ENCODE measurements at regions not wholly inside any gene's neighbourhood (a gene's known extent, or its start where the extent isn't known, plus 50 kb on each side); places are given as distances from the start of the nearest gene placed in this dataset.

- intact Hi-C loops (cut with DNase I; ENCODE audit: low total_unique reads): no loop called here
- Histone ChIP-seq H3K27me3 (no peaks in the 10 kb centered on the region), H3K4me3 (no peak overlapping the region), H3K27ac (no peak overlapping the region), H3K36me3 (no peaks in the 10 kb centered on the region), H3K4me1 (no peaks in the 10 kb centered on the region), H3K9me3 (no peaks in the 10 kb centered on the region)
- no peak for DNase-seq
- no peak for ATAC-seq
- no peak for TF ChIP-seq POLR2A (IDR thresholded peaks at IDR 0.05)
- in situ Hi-C loops (cut with MboI; ENCODE audit: low sequenced_read_pairs in 4 of 4): loop anchor here in 1 of 4 donors (25.0 kb wide), 1 partner anchor 516 kb away; the partner anchor contains the start of gene PDGFRA
These were observed 130.0 kb upstream of the LNX1 start for GRCh38 chr4:53721263-53721662.

GRCh38 chr4:53720776-53721175 lies 129.5 kb upstream of the LNX1 start:
- no peaks in the 10 kb centered on the region for H3K9me3 ChIP-seq
- intact Hi-C loops (cut with DNase I; ENCODE audit: low total_unique reads) (no loop called here), in situ Hi-C loops (cut with MboI; ENCODE audit: low sequenced_read_pairs in 4 of 4) (loop anchor here in 1 of 4 donors (25.0 kb wide), 1 partner anchor 517 kb away; the partner anchor contains the start of gene PDGFRA)
- TF ChIP-seq CTCF (IDR thresholded peaks at IDR 0.05 in 4 of 5, conservative IDR thresholded peaks at IDR 0.05 in 1 of 5) (no peak), POLR2A (IDR thresholded peaks at IDR 0.05) (no peak)
- no peak overlapping the region for H3K4me3 ChIP-seq
- DNase-seq (no peak), ATAC-seq (no peak)
- no peaks in the 10 kb centered on the region for H3K36me3 ChIP-seq
- no peaks in the 10 kb centered on the region for H3K4me1 ChIP-seq
- no peak overlapping the region for H3K27ac ChIP-seq
- no peaks in the 10 kb centered on the region for H3K27me3 ChIP-seq

GRCh38 chr4:53717064-53717549 lies 125.8 kb upstream of the LNX1 start:
- Histone ChIP-seq H3K4me3 (no peak overlapping the region), H3K36me3 (no peaks in the 10 kb centered on the region), H3K27ac (peak overlapping the region in 1 of 4 donors; percentile 31), H3K4me1 (peaks cover 0 to 4% of the 10 kb centered on the region in 2 donors), H3K27me3 (no peaks in the 10 kb centered on the region), H3K9me3 (no peaks in the 10 kb centered on the region)
- no peak for ATAC-seq
- intact Hi-C loops (cut with DNase I; ENCODE audit: low total_unique reads): no loop called here
- no peak for TF ChIP-seq CTCF (IDR thresholded peaks at IDR 0.05 in 4 of 5, conservative IDR thresholded peaks at IDR 0.05 in 1 of 5)
- TF ChIP-seq POLR2A (IDR thresholded peaks at IDR 0.05): no peak
- DNase-seq: no peak
- in situ Hi-C loops (cut with MboI; ENCODE audit: low sequenced_read_pairs in 4 of 4): loop anchor here in 1 of 4 donors (25.0 kb wide), 1 partner anchor 520 kb away; the partner anchor contains the start of gene PDGFRA

- ATAC-seq (peak in 1 of 2 donors; percentile 54), DNase-seq (no peak)
- no peaks in the 10 kb centered on the region for H3K36me3 ChIP-seq
- H3K4me3 ChIP-seq: no peak overlapping the region
- H3K27ac ChIP-seq: peak overlapping the region in 2 of 4 donors; percentile 31 to 33
- H3K9me3 ChIP-seq: no peaks in the 10 kb centered on the region
- TF ChIP-seq POLR2A (IDR thresholded peaks at IDR 0.05) (no peak), CTCF (IDR thresholded peaks at IDR 0.05 in 4 of 5, conservative IDR thresholded peaks at IDR 0.05 in 1 of 5) (no peak)
- intact Hi-C loops (cut with DNase I; ENCODE audit: low total_unique reads): no loop called here
- peaks cover 0 to 4% of the 10 kb centered on the region in 2 donors for H3K4me1 ChIP-seq
- in situ Hi-C loops (cut with MboI; ENCODE audit: low sequenced_read_pairs in 4 of 4): loop anchor here in 1 of 4 donors (25.0 kb wide), 1 partner anchor 521 kb away; the partner anchor contains the start of gene PDGFRA
- H3K27me3 ChIP-seq: no peaks in the 10 kb centered on the region
These were observed 125.3 kb upstream of the LNX1 start for GRCh38 chr4:53716471-53717063.

- in situ Hi-C loops (cut with MboI; ENCODE audit: low sequenced_read_pairs in 4 of 4): loop anchor here in 1 of 4 donors (25.0 kb wide), 1 partner anchor 521 kb away; the partner anchor contains the start of gene PDGFRA
- intact Hi-C loops (cut with DNase I; ENCODE audit: low total_unique reads): no loop called here
- DNase-seq (no peak), ATAC-seq (no peak)
- TF ChIP-seq POLR2A (IDR thresholded peaks at IDR 0.05) (no peak), CTCF (IDR thresholded peaks at IDR 0.05 in 4 of 5, conservative IDR thresholded peaks at IDR 0.05 in 1 of 5) (no peak)
- H3K27me3 ChIP-seq: no peaks in the 10 kb centered on the region
- H3K4me3 ChIP-seq: no peak overlapping the region
- no peaks in the 10 kb centered on the region for H3K9me3 ChIP-seq
- no peaks in the 10 kb centered on the region for H3K36me3 ChIP-seq
- peaks cover 0 to 4% of the 10 kb centered on the region in 2 donors for H3K4me1 ChIP-seq
- peak overlapping the region in 1 of 4 donors; percentile 33 for H3K27ac ChIP-seq
These were observed 124.7 kb upstream of the LNX1 start for GRCh38 chr4:53716011-53716410.

All from gastrocnemius medialis (tissue), 4 donors.